Activated CD8-positive, alpha-beta memory T cell treated with anti-CD3 and anti-CD28 coated beads, Interleukin-2, amount 10 ng/mL, durations not matched to agents 7 days and 5 days (primary cell): ENCODE measurements at regions not wholly inside any gene's neighbourhood (a gene's known extent, or its start where the extent isn't known, plus 50 kb on each side); places are given as distances from the start of the nearest gene placed in this dataset.

Experiments
- ATAC-seq: fragments of 150-1000 bp; cut with Tn5 transposase; one replicate; pipeline ENCODE4 v1.10.0; 2021; ENCODE audit warnings: moderate library complexity
- CTCF ChIA-PET: fragments of 350-600 bp; sonication (Branson Sonifier 250); formaldehyde crosslinking; loops from one replicate; lab custom pipeline; 2021; ENCODE audit warnings: antibody characterized with exemption; lab: Charles Lee
- DNase-seq: peaks from one replicate; pipeline ENCODE4 v3.0.0-alpha.2; 2020
- H3K27ac Mint-ChIP-seq: one replicate; pipeline ENCODE4 v1.8.0; 2021; ENCODE audit warnings: mild to moderate bottlenecking, mixed read lengths
- H3K27me3 Mint-ChIP-seq: one replicate; pipeline ENCODE4 v1.8.0; 2021; ENCODE audit warnings: mixed read lengths
- H3K36me3 Mint-ChIP-seq: one replicate; pipeline ENCODE4 v1.8.0; 2021; ENCODE audit warnings: mild to moderate bottlenecking, mixed read lengths
- H3K4me1 Mint-ChIP-seq: one replicate; pipeline ENCODE4 v1.8.0; 2021; ENCODE audit warnings: mixed read lengths
- H3K4me3 Mint-ChIP-seq: one replicate; pipeline ENCODE4 v1.8.0; 2021; ENCODE audit warnings: mild to moderate bottlenecking, moderate library complexity, mixed read lengths
- H3K9me3 Mint-ChIP-seq: one replicate; pipeline ENCODE4 v1.8.0; 2022; ENCODE audit warnings: low read depth, mixed read lengths

DNA sequence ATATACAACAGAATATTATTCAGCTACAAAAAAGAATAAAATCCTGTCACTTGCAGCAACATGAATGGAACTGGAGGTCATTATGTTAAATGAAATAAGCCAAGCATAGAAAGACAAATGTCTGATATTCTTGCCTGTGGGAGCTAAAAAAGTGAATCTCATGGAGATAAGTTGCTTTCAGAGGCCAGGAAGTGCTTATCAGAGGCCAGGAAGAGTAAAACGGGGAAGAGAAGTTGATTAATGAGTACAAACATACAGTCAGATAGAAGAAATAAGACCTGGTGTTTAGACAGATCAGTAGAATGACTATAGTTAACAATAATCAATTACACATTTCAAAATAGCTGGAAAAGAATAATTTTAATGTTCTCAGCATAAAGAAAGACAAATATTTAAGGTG lies 54.4 kb upstream of the CPHXL start:
- H3K9me3 Mint-ChIP-seq: no peaks in the 10 kb centered on the region
- peaks cover 67% of the 10 kb centered on the region for H3K27me3 Mint-ChIP-seq
- no peak overlapping the region for H3K4me3 Mint-ChIP-seq
- no peaks in the 10 kb centered on the region for H3K4me1 Mint-ChIP-seq
- no peak for DNase-seq
- ATAC-seq: no peak
- H3K27ac Mint-ChIP-seq: no peak overlapping the region
- CTCF ChIA-PET: interaction anchor here (1.0 kb wide), 1 partner anchor 308 kb away, joined by 3 read pairs; no protein-coding TSS in a partner anchor
- no peaks in the 10 kb centered on the region for H3K36me3 Mint-ChIP-seq

DNA sequence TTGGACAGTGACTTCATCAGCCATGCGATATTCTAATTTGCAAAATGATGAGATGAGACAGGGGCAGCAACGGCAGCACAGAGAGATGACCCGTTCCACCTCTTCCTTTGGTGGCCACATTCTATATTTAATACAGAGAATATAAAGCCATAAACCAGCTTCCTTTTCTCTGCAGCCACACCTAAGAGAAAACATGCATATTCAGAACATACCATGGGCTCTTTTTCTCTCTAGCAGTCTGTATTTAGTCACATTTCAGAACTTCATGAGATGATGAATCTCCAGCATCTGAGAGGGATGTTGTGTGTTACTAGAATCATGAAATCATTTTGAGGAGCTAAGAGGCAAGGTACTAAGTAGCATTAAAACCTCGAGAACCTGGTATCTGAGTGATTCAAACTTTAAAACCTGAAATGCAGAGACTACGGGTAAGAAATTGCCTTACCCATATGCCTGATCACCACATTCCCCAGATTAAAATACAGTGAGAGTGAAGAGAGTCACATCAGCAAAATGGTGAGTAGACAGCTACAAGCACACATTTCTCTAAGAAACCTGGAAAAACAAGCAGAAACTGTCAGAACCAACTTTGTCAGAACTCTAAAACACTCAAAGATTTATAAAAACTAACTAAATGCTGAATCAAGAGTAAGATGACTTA lies 55.5 kb upstream of the CPHXL start:
- CTCF ChIA-PET: interaction anchor here (1.0 kb wide), 1 partner anchor 309 kb away, joined by 3 read pairs; no protein-coding TSS in a partner anchor
- Mint-ChIP-seq H3K27me3 (peaks cover 62% of the 10 kb centered on the region), H3K4me1 (no peaks in the 10 kb centered on the region), H3K36me3 (no peaks in the 10 kb centered on the region), H3K4me3 (no peak overlapping the region), H3K27ac (no peak overlapping the region), H3K9me3 (no peaks in the 10 kb centered on the region)
- ATAC-seq (no peak), DNase-seq (no peak)

DNA sequence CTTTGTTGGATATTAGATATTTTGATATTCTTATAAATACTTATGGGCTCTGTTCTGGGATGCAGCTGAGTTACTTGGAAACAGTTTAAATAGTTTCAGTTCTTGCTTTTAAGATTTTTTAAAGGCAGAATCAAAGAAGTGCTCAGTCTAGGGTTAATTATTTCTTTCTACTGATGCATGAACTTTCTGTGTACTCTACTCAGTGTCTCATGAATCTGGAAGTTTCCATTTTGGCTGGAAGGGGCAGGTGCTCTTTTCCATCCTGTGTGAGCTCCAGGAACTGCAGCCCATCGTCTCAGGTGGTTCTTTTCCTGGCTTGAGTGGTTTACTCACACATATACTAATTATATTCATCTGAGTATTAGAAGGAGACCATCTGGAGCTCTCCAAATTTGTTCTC lies 61.1 kb upstream of the CPHXL start:
- H3K4me1 Mint-ChIP-seq: no peaks in the 10 kb centered on the region
- ATAC-seq: no peak
- no peak for DNase-seq
- CTCF ChIA-PET: interaction anchor here (0.8 to 2.0 kb wide), 2 partner anchors 1384 to 1922 kb away, joined by 3 to 8 read pairs; no protein-coding TSS in a partner anchor
- H3K27ac Mint-ChIP-seq: no peak overlapping the region
- H3K9me3 Mint-ChIP-seq: no peaks in the 10 kb centered on the region
- no peaks in the 10 kb centered on the region for H3K36me3 Mint-ChIP-seq
- H3K27me3 Mint-ChIP-seq: peaks cover 27% of the 10 kb centered on the region
- no peak overlapping the region for H3K4me3 Mint-ChIP-seq

DNA sequence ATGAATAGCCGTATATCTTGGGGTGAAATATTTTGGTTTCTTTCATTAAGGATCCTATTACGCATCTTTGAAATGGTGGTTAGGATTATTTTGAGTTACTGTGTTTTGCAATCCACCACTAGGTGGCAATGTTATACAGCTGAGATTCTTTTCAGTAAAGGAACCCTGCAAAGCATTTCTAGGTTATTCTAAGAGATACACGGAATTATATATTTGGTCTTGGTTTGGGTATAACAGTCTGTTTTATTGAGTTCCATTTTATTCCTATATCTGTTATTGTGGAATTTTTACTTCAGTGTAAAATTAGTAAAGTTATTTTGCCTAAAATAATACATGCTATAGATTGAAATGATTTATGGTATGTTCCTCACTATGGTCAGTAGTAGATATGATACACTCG lies 62.9 kb upstream of the CPHXL start:
- Mint-ChIP-seq H3K36me3 (no peaks in the 10 kb centered on the region), H3K27me3 (peaks cover 13% of the 10 kb centered on the region), H3K27ac (no peak overlapping the region), H3K9me3 (no peaks in the 10 kb centered on the region), H3K4me1 (no peaks in the 10 kb centered on the region), H3K4me3 (no peak overlapping the region)
- CTCF ChIA-PET: interaction anchor here (0.8 to 1.0 kb wide), 2 partner anchors 11 to 20 kb away, joined by 3 read pairs; no protein-coding TSS in a partner anchor
- ATAC-seq (no peak), DNase-seq (no peak)

DNA sequence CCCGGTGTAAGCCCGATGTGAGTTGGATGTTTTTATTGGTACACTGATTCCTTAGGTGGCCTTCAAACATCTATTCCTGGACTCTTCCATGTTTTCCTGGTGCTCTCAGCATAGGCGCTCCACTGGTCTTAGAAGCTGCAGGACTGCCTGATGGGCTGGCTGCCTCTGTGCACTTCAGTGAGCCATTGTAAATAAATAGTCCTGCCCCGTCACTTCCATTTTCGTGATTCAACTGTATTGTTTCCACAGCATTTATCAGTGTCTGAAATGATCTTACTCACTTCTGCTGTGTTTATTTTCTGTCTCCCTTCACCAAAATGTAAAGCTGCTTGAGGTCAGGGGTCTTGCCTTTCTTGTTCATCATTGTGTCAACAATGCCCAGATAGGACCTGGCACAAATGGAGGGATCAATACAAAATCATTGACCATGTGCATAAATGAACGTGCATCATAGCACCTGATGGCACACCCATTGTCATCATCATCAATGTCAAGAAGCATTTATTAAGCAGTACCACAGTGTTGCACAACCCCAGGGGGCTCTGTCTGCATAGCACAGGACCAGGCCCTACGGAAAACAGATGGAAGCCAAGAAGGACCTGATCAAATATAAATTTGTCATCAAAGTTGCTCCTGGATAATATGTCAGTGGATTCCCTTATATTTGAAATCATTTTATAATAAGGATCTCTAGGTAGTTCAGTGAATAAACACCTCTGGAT lies 66.6 kb upstream of the CPHXL start:
- no peaks in the 10 kb centered on the region for H3K4me1 Mint-ChIP-seq
- H3K36me3 Mint-ChIP-seq: no peaks in the 10 kb centered on the region
- no peak for DNase-seq
- no peak for ATAC-seq
- H3K9me3 Mint-ChIP-seq: no peaks in the 10 kb centered on the region
- CTCF ChIA-PET: interaction anchor here (1.2 kb wide), 1 partner anchor 1377 kb away, joined by 3 read pairs; no protein-coding TSS in a partner anchor
- no peak overlapping the region for H3K4me3 Mint-ChIP-seq
- H3K27me3 Mint-ChIP-seq: peaks cover 8% of the 10 kb centered on the region
- no peak overlapping the region for H3K27ac Mint-ChIP-seq

DNA sequence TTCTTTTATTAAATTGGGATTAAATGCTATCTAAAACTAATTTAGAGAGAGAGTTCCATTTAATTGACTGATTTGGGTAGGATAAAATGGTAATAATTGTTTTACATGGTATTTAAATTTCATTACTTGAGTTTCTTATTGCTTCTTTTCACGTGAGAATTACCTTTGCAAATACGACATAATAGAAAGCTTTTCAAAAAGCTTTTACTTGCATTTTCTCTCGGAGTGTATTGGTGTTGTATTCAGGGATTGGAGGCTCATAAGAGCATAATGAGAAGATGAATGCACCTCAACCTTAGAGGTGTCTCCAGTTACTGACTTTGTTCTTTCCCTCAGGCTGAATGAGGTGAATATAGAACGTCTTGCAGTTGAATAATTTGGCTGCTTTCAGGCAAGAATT lies 67.4 kb upstream of the CPHXL start:
- H3K4me3 Mint-ChIP-seq: no peak overlapping the region
- no peaks in the 10 kb centered on the region for H3K36me3 Mint-ChIP-seq
- DNase-seq: no peak
- CTCF ChIA-PET: no interaction called here
- no peak for ATAC-seq
- no peaks in the 10 kb centered on the region for H3K9me3 Mint-ChIP-seq
- H3K27ac Mint-ChIP-seq: no peak overlapping the region
- H3K4me1 Mint-ChIP-seq: no peaks in the 10 kb centered on the region
- peaks cover 8% of the 10 kb centered on the region for H3K27me3 Mint-ChIP-seq

DNA sequence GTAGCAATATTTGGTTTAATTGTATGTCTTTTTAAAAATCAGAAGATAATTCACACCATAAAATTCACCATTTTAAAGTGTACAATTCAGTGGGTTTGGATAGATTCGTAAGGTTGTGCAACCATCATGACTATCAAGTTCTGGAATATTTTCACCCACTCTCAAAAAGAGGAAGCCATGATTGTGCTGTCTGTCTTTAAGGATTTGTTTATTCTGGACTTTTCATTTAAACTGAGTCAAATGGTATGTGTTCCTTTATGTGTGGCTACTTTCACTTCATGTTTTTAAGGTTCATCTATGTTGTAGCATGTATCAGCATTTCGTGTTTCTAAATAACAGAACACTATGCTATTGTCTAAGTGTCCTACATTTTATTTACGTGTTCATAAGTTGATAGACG lies 68.1 kb upstream of the CPHXL start:
- no peaks in the 10 kb centered on the region for H3K36me3 Mint-ChIP-seq
- peaks cover 11% of the 10 kb centered on the region for H3K27me3 Mint-ChIP-seq
- ATAC-seq (no peak), DNase-seq (no peak)
- H3K9me3 Mint-ChIP-seq: no peaks in the 10 kb centered on the region
- CTCF ChIA-PET: no interaction called here
- H3K4me1 Mint-ChIP-seq: no peaks in the 10 kb centered on the region
- no peak overlapping the region for H3K4me3 Mint-ChIP-seq
- H3K27ac Mint-ChIP-seq: no peak overlapping the region

DNA sequence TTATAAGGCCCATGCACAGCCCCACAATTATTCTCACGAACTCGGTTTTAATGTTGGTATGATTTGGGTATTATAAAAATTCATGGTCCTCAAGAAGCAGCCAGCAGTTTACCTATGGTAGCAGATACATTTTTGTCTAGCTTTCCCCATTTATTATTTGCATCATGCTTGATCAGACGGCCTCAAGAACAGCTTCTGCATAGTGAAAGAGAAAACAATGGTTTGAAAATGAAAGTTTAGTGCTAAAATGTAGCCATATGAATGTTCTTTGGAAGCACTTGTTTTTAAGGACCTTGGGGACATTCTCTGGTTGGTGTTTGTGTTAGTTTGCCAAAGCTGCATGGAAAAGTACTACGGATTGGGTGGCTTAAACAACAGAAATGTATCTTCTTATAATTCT lies 72.4 kb upstream of the CPHXL start:
- DNase-seq: no peak
- no peak for ATAC-seq
- no peak overlapping the region for H3K27ac Mint-ChIP-seq
- no peaks in the 10 kb centered on the region for H3K36me3 Mint-ChIP-seq
- peaks cover 12% of the 10 kb centered on the region for H3K27me3 Mint-ChIP-seq
- H3K9me3 Mint-ChIP-seq: no peaks in the 10 kb centered on the region
- H3K4me3 Mint-ChIP-seq: no peak overlapping the region
- no peaks in the 10 kb centered on the region for H3K4me1 Mint-ChIP-seq
- CTCF ChIA-PET: interaction anchor here (0.6 kb wide), 1 partner anchor 56 kb away, joined by 3 read pairs; no protein-coding TSS in a partner anchor

DNA sequence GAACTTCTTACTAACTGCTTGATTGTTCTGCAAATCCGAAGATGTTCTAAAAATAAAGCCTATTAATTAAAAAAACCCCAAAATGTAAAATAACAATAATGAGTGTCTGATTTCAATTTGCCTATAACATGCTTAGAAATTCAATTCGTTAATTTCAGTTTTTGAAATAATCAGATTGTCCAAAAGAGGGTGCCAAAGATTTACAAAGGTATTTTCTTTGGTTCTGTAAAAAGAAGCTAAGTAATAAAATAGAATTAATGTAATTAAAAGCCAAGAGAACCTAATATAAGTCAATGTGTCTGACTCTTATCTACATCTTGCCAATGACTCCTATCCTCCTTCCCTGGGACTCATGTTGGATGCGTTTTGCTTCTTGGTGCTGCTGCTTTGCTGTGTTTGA lies 75.0 kb upstream of the CPHXL start:
- ATAC-seq: no peak
- Mint-ChIP-seq H3K27me3 (peaks cover 14% of the 10 kb centered on the region), H3K4me1 (no peaks in the 10 kb centered on the region), H3K36me3 (no peaks in the 10 kb centered on the region), H3K4me3 (no peak overlapping the region), H3K9me3 (no peaks in the 10 kb centered on the region), H3K27ac (no peak overlapping the region)
- no peak for DNase-seq
- CTCF ChIA-PET: interaction anchor here (1.0 kb wide), 1 partner anchor 12 kb away, joined by 3 read pairs; no protein-coding TSS in a partner anchor

DNA sequence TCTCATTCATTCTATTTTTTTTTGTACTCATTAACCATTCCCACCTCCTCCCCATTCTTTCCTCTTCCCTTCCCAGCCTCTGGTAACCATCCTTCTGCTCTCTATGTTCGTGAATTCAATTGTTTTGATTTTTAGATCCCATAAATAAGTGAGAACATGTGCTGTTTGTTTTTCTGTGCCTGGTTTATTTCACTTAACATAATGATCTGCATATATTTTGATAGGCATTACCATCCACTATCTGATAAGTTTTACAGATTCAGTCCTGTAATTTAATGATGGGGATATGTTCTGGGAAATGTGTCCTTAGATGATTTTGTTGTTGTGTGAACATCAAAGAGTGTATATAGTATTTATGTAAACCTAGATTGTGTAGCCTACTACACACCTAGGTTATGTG lies 77.5 kb upstream of the CPHXL start:
- no peaks in the 10 kb centered on the region for H3K9me3 Mint-ChIP-seq
- CTCF ChIA-PET: no interaction called here
- no peak for ATAC-seq

DNA sequence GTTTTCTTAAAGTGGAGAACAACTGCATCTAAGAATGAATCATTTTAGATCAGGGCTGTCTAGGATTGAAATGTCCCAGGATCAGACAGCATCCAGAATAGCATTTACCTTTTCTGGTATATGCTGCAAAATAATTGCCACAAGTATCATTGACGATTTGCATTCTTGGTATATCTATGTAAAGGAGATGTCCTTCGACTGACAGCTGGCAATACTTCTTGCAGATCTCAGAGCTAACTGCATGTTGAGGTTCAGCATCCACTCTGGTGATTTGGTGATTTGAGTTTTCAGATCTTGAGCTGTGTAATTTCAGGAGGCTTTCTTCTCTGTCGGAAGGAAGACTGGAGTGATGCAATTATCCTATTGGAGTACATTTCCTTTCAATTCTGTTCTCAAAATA lies 78.1 kb upstream of the CPHXL start:
- H3K4me3 Mint-ChIP-seq: no peak overlapping the region
- CTCF ChIA-PET: no interaction called here
- no peak overlapping the region for H3K27ac Mint-ChIP-seq
- no peaks in the 10 kb centered on the region for H3K9me3 Mint-ChIP-seq
- H3K4me1 Mint-ChIP-seq: no peaks in the 10 kb centered on the region
- no peaks in the 10 kb centered on the region for H3K36me3 Mint-ChIP-seq
- peaks cover 3% of the 10 kb centered on the region for H3K27me3 Mint-ChIP-seq
- no peak for ATAC-seq
- DNase-seq: no peak

More for the DNA sequence above, 77.5 kb upstream of the CPHXL start:
- Mint-ChIP-seq H3K27ac (no peak overlapping the region), H3K27me3 (peaks cover 4% of the 10 kb centered on the region), H3K36me3 (no peaks in the 10 kb centered on the region), H3K4me1 (no peaks in the 10 kb centered on the region), H3K4me3 (no peak overlapping the region)
- no peak for DNase-seq

DNA sequence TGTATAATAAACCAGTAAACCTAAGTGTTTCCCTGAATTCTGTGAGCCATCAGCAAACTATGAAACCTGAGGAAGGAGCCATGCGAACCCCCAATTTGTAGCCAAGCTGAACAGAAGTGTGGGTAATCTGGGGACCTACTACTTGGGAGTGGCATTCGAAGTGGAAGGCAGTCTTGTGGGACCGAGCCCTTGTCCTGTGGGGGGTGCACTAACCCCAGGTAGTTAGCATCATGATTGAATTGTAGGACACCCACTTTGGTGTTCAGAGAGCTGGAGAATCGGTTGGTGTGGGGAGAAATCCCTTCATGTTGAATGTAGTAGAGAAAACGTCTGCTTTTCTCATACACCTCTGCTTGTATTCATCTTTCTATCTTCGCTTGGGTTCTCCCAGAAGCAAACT lies 79.7 kb upstream of the CPHXL start:
- DNase-seq: no peak
- Mint-ChIP-seq H3K27ac (no peak overlapping the region), H3K4me3 (no peak overlapping the region), H3K9me3 (no peaks in the 10 kb centered on the region), H3K27me3 (peaks cover 3% of the 10 kb centered on the region), H3K36me3 (no peaks in the 10 kb centered on the region), H3K4me1 (no peaks in the 10 kb centered on the region)
- CTCF ChIA-PET: no interaction called here
- no peak for ATAC-seq

DNA sequence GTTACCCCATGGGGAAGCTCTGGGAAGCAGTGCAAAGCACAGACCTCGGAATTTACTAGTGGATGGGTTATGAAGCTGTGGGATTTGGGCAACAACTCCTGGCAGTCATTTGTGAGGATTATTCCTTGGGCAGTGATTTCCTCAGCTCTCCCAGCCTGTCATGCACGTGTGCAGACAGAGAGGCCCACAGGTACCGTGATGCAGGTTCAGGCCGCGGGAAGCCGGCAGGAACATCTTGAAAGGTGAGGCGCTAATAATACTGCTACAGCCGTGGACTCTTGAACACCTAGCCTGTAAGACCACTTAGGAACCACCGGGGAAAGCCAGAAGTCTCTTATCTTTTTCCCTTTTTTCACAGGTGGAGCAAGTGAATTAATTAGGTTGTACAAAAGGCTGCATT lies 80.2 kb upstream of the CPHXL start:
- no peak for ATAC-seq
- no peaks in the 10 kb centered on the region for H3K4me1 Mint-ChIP-seq
- H3K9me3 Mint-ChIP-seq: no peaks in the 10 kb centered on the region
- no peaks in the 10 kb centered on the region for H3K36me3 Mint-ChIP-seq
- no peak overlapping the region for H3K4me3 Mint-ChIP-seq
- no peak for DNase-seq
- peaks cover 3% of the 10 kb centered on the region for H3K27me3 Mint-ChIP-seq
- CTCF ChIA-PET: no interaction called here
- no peak overlapping the region for H3K27ac Mint-ChIP-seq

DNA sequence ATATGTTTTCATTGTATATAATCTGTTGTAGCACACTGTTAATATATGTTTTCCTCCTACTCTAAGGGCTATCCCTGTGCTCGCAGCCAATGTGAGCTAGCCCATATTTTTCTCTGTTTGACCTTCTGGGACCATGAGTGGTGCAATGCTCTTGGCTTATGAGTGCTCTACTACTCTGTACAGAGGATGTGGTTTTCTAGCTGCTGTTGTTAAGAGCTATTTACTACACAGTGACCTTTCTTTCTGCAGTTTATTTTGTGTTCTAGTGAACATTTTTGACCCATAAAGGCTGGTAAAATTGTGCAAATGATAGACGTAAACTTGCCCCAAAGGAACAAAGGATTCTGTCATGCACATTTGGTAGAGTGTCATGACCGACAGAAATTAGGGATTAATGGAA lies 84.1 kb upstream of the CPHXL start:
- CTCF ChIA-PET: no interaction called here
- ATAC-seq (no peak), DNase-seq (no peak)
- Mint-ChIP-seq H3K9me3 (no peaks in the 10 kb centered on the region), H3K4me1 (no peaks in the 10 kb centered on the region), H3K27ac (no peak overlapping the region), H3K27me3 (no peaks in the 10 kb centered on the region), H3K36me3 (no peaks in the 10 kb centered on the region), H3K4me3 (no peak overlapping the region)
